Kidney (tissue), 13 donors: ENCODE measurements at regions not wholly inside any gene's neighbourhood (a gene's known extent, or its start where the extent isn't known, plus 50 kb on each side); places are given as distances from the start of the nearest gene placed in this dataset.

ENCODE experiments used
- DNase-seq, 5 donors: peaks; one replicate each; pipeline ENCODE4 v3.0.0-alpha.2; 2013 to 2020
- FAIRE-seq: peaks from 2 replicates; lab custom pipeline; 2012; peaks lifted over from hg19 to GRCh38; lab: Jason Lieb, UNC
- H3K27ac ChIP-seq, 2 donors: one replicate each; pipeline ENCODE4 v1.7.0; 2013; ENCODE audit warnings: low read depth in 2 of 2, low read length in 2 of 2, inconsistent platforms in 1 of 2
- H3K27me3 ChIP-seq: one replicate; pipeline ENCODE4 v1.7.1; 2013; ENCODE audit warnings: low read length, inconsistent platforms; ENCODE audit not compliant: control insufficient read depth, insufficient read depth
- H3K36me3 ChIP-seq, 3 donors: one replicate each; pipeline versions ENCODE4 v1.7.0 to v1.7.1; 2013; ENCODE audit warnings: low read length in 3 of 3, control low read depth in 1 of 3, inconsistent platforms in 1 of 3; ENCODE audit not compliant: insufficient read depth in 3 of 3, control insufficient read depth in 2 of 3
- H3K4me1 ChIP-seq, 3 donors: one replicate each; pipeline versions ENCODE4 v1.7.0 to v1.7.1; 2013; ENCODE audit warnings: low read length in 3 of 3, inconsistent platforms in 1 of 3, low read depth in 1 of 3; ENCODE audit not compliant: control insufficient read depth in 2 of 3, insufficient read depth in 2 of 3
- H3K4me3 ChIP-seq, 3 donors: one replicate each; pipeline versions ENCODE4 v1.7.0 to v1.8.1; 2013; ENCODE audit warnings: low read length in 3 of 3, control low read depth in 1 of 3, inconsistent platforms in 1 of 3
- H3K9ac ChIP-seq, 3 donors: one replicate each; pipeline versions ENCODE4 v1.7.0 to v1.7.1; 2013; ENCODE audit warnings: low read length in 3 of 3, control low read depth in 1 of 3, inconsistent platforms in 1 of 3
- H3K9me3 ChIP-seq, 3 donors: one replicate each; pipeline versions ENCODE4 v1.7.0 to v1.7.1; 2013; ENCODE audit warnings: low read length in 3 of 3, control low read depth in 1 of 3, inconsistent platforms in 1 of 3; ENCODE audit not compliant: control insufficient read depth in 2 of 3, insufficient read depth in 1 of 3
- intact Hi-C: fragments of 100-400 bp; cut with DNase I; formaldehyde crosslinking; loops from one replicate; pipeline ENCODE4 v1.11.1; 2022
- TF ChIP-seq, protein P1 (sequence below): IDR thresholded peaks from 3 replicates; pipeline ENCODE4 v1.5.1; 2012; ENCODE audit warnings: mild to moderate bottlenecking, moderate library complexity, borderline replicate concordance; ENCODE audit not compliant: insufficient read depth; ENCODE audit errors: extremely low read depth
- donor health status: control.
- donor health status: control.
- donor health status: control.
- donor health status: control.
- donor health status: control.
- donor health status: DM: yes; HTN: yes; CAD: no.
- donor health status: Normal renal cell carcinoma (clear cell type).

DNA sequence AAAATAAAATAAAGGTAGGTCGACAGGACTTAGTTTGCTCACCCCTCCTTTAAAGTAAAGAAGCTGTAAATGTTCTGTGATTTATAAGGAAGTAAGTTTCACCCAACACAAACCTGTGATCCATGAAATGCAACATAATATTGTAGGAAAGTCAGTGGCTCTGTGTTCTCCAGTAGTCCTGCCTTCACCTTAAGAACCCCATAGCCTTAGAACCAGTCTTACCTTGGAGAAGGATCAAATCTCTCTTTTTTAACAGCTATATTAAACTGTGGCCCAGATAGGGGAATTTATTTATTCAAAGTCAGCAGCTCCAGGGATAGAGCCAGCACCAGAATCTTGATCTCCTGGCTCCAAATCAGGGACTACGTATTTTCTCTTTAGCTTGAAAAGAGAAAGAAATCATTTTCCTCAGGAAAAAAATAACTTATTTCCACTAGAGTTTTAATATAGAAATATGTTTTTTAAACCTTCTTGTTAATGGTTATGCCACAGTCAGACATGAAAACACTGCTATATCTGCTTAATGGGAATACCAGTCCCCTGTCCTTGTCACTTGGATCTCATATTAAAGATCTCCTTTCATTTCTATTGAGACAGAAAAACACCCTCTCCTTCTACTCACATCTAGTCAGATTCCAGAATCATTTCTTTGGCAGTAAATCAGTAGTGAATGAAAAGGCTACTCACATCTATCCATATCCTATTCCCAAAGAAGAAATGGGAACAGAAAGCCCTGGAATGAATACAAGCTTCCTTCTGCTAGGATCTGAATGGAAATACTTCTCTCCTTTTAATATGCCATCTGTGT is 269.2 kb upstream of the TNC start:
- no peak overlapping the region for H3K9ac ChIP-seq
- TF ChIP-seq, protein P1, sequence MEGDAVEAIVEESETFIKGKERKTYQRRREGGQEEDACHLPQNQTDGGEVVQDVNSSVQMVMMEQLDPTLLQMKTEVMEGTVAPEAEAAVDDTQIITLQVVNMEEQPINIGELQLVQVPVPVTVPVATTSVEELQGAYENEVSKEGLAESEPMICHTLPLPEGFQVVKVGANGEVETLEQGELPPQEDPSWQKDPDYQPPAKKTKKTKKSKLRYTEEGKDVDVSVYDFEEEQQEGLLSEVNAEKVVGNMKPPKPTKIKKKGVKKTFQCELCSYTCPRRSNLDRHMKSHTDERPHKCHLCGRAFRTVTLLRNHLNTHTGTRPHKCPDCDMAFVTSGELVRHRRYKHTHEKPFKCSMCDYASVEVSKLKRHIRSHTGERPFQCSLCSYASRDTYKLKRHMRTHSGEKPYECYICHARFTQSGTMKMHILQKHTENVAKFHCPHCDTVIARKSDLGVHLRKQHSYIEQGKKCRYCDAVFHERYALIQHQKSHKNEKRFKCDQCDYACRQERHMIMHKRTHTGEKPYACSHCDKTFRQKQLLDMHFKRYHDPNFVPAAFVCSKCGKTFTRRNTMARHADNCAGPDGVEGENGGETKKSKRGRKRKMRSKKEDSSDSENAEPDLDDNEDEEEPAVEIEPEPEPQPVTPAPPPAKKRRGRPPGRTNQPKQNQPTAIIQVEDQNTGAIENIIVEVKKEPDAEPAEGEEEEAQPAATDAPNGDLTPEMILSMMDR = no peak
- intact Hi-C loops = no loop called here
- no peak overlapping the region for H3K4me3 ChIP-seq
- DNase-seq (peak in 2 of 5 donors; percentile 58 to 60), FAIRE-seq (no peak)
- no peaks in the 10 kb centered on the region for H3K4me1 ChIP-seq
- H3K36me3 ChIP-seq = no peaks in the 10 kb centered on the region
- peaks cover 0 to 11% (median 7%) of the 10 kb centered on the region in 3 donors for H3K9me3 ChIP-seq
- H3K27me3 ChIP-seq = no peaks in the 10 kb centered on the region
- no peak overlapping the region for H3K27ac ChIP-seq

DNA sequence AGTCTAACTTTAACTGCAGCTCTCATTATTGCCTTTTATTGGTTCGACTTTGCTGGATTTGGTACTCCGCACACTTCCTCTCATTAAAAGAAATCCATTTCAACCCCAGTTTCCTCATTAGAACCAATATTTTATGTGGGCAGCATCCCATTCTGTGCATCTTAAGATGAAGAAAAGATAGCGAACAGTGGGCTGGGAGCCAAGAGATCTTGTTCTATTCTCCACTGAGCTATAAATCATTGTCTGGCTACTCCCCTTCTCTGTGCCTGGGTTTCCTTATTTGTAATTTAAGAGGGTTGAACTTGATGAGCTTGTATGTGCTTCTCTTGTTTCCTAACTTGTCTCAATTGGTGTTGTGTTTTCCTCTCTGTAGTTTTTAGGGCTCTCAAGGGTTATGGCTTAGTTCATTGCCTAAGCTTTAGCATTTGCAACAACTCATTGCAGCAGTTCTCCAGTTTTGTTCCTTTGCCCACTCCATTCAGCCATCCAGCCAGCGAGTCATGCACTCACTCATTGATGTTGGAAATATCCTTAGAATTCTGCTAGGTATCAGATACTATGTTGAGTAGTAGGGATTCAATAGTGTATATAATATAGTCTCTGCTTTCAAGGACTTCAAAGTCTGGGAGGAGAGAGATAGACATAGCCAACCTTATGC is 273.3 kb upstream of the TNC start:
- no peak for FAIRE-seq
- no peaks in the 10 kb centered on the region for H3K36me3 ChIP-seq
- TF ChIP-seq, protein P1 = no peak
- H3K4me3 ChIP-seq = no peak overlapping the region
- no peak overlapping the region for H3K27ac ChIP-seq
- peak in 3 of 5 donors; percentile 56 to 91 (median 89) for DNase-seq
- no peaks in the 10 kb centered on the region for H3K9me3 ChIP-seq
- no peaks in the 10 kb centered on the region for H3K27me3 ChIP-seq
- H3K4me1 ChIP-seq = no peaks in the 10 kb centered on the region
- intact Hi-C loops = no loop called here
- no peak overlapping the region for H3K9ac ChIP-seq

DNA sequence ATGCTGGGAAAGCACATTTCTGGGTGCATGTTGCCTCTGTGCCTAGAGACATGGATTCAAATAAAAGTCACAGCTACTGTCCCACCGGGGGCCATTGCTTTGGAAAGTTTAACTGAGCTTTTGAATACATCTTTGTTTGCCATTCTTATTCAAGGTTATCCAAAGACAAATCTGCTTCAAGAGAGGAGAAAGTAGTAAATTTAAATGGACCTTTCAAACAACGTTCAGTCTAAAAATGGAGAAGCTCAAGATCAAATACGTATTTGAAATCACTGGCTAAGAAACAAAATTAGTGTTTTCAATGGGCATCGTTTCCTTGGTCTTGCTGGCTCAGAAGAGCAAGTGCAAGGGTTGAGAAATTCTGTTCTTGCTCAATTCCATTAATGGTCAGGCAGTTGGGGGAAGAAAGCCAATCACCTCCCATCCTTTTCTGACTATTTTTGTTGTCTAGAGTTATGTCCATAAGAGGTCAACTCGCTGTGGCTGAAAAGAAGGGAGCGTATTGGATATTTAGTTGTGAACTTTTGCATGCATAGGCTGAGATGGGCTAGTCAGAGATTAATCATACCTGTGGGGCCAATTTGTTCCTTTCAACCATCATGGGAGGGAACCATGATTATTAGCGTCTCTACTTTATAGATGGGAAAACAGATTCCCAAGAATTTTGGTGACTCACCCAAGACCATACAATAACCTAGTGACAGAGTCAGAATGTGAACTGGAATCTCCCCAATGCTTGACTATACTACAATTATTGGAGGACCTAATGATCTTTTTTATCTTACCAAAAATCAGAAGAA is 276.2 kb upstream of the TNC start:
- TF ChIP-seq, protein P1 = no peak
- no peak for FAIRE-seq
- Histone ChIP-seq H3K4me3 (no peak overlapping the region), H3K4me1 (peaks cover 0 to 2% (median 0%) of the 10 kb centered on the region in 3 donors), H3K36me3 (no peaks in the 10 kb centered on the region), H3K9me3 (no peaks in the 10 kb centered on the region), H3K27me3 (no peaks in the 10 kb centered on the region), H3K9ac (no peak overlapping the region), H3K27ac (no peak overlapping the region)
- no peak for DNase-seq
- intact Hi-C loops = no loop called here
